ENCODE measurements at regions not wholly inside any gene's neighbourhood (a gene's known extent, or its start where the extent isn't known, plus 50 kb on each side); places are given as distances from the start of the nearest gene placed in this dataset.

DNA sequence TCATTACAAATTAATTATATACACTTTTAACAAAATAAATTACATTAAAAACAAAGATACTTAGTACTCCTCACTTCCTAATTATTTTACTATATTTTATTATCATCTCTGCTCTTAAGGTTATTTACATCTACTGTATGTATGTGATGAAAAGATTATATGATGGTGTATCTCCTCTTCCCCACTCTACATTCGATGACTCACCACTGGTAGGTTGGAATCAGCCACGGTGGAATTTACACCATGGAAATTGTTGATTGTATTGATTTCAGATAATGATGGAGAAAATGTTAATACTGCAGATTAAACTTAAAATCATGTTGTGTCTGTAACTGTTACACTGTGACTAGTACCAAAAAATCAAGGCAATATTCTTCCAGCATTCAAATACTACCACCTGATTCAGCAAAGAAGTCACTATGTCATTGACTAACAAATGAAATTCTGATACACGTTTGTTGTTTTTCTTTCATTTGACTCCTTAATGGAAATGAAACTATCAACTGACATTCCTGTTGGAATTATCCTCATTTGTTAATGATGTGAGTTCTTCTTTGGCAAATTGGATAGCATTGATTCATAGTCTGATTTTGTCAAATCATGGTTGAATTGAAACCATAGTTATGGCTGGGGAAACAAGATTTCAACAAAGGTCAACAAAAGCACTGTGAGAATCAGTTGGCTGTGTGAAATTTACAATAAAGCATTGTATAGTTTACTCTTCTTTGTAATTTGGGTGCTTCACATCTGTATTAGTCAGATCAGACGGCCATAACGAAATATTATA lies 69.0 kb upstream of the NLK start:
- TF ChIP-seq CTCF (conservative IDR thresholded peaks at IDR 0.05; ENCODE audit: low read depth, low read length) = no peak
- TF ChIP-seq EZH2 (IDR thresholded peaks at IDR 0.05; ENCODE audit: borderline replicate concordance, low read depth, low read length, poor library complexity, severe bottlenecking) = no peak
